ENCODE measurements at regions not wholly inside any gene's neighbourhood (a gene's known extent, or its start where the extent isn't known, plus 50 kb on each side); places are given as distances from the start of the nearest gene placed in this dataset.

- DNase-seq (ENCODE audit: extremely low read depth, insufficient read length), result no peak
- TF ChIP-seq CTCF (IDR thresholded peaks at IDR 0.05; ENCODE audit: insufficient read depth, low read length, poor library complexity, severe bottlenecking), result no peak
- Histone ChIP-seq H3K36me3 (ENCODE audit: control insufficient read depth, insufficient read depth, low read length) (no peaks in the 10 kb centered on the region), H3K4me3 (replicated peaks; ENCODE audit: low read depth, low read length) (no peak overlapping the region), H3K27me3 (replicated peaks; ENCODE audit: control insufficient read depth, insufficient read depth, low read length) (no peaks in the 10 kb centered on the region; the same call in none of the 2 replicates)
Observed at GRCh38 chr10:132471125-132471451, 66.5 kb upstream of the INPP5A start.

DNA sequence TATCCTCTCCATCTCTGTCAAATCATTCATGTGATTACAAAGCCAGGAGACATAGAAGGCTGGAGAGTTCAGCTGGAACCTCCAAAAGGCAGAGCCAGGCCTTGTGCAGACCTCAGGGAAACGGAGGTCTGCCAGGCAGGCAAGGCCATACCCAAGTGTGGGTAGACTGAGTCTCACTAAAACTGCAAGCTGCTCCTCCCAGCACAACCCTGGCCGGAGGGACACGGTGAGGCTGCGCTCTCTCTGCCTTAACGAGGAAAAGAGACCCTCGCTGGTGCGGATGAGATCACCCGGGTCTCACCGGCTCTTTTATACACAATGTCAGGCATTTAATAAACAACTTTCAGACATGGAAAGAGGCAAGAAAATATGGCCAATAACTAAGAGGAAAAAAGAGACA lies 66.1 kb upstream of the INPP5A start:
- TF ChIP-seq CTCF (IDR thresholded peaks at IDR 0.05; ENCODE audit: insufficient read depth, low read length, poor library complexity, severe bottlenecking), result no peak

GRCh38 chr10:132475086-132475485 lies 62.5 kb upstream of the INPP5A start:
- no peak overlapping the region for H3K4me3 ChIP-seq (replicated peaks; ENCODE audit: low read depth, low read length)
- H3K27me3 ChIP-seq (replicated peaks; ENCODE audit: control insufficient read depth, insufficient read depth, low read length), result no peaks in the 10 kb centered on the region; the same call in none of the 2 replicates
- no peaks in the 10 kb centered on the region for H3K36me3 ChIP-seq (ENCODE audit: control insufficient read depth, insufficient read depth, low read length)
- TF ChIP-seq CTCF (IDR thresholded peaks at IDR 0.05; ENCODE audit: insufficient read depth, low read length, poor library complexity, severe bottlenecking), result no peak
- no peak for DNase-seq (ENCODE audit: extremely low read depth, insufficient read length)

More for the DNA sequence above, 66.1 kb upstream of the INPP5A start:
- Histone ChIP-seq H3K27me3 (replicated peaks; ENCODE audit: control insufficient read depth, insufficient read depth, low read length) (no peaks in the 10 kb centered on the region; the same call in 1 of the 2 replicates), H3K4me3 (replicated peaks; ENCODE audit: low read depth, low read length) (no peak overlapping the region), H3K36me3 (ENCODE audit: control insufficient read depth, insufficient read depth, low read length) (no peaks in the 10 kb centered on the region)
- DNase-seq (ENCODE audit: extremely low read depth, insufficient read length), result no peak

DNA sequence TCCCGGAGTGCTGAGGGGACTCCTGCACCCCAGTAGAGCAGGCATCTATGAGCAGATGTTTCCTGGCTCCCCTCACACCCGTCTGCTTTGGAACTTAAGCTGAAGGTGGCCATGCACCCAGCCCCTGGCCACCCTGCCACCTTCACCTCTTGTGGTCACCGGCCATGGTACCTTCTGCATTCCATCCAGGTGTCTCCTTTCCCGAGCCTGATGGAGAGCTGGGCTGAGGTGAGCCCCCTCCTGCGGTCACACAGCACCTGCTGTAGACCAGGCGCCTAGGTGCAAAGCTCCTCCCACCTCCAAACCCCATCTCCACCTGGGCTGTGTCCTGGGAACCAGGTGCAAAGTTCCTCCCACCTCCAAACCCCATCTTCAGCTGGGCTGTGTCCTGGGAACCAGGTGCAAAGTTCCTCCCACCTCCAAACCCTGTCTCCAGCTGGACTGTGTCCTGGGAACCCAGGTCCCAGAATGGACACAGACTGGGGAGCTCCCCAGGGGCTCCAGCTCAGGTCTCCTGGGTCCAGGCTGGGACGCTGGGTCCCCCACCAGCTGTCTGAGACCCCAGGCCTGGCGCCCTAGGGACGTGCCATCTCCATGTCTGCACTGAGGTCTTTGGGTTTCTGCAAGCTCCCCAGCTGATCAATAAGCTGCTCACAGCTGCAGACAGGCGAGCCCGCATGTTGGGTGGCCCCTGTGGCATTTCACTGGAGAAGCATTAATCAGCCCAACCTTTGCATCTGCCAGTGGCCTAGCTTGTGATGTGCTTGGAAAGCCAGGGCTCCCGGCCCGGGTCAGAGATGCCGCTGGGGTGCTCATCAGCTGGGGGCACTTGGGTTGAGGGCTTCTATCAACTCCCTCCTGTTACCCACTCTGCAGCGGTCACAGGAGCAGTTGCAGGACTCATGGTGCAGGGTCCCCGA lies 61.2 kb upstream of the INPP5A start:
- no peaks in the 10 kb centered on the region for H3K36me3 ChIP-seq (ENCODE audit: control insufficient read depth, insufficient read depth, low read length)
- peaks cover 1% of the 10 kb centered on the region for H3K27me3 ChIP-seq (replicated peaks; ENCODE audit: control insufficient read depth, insufficient read depth, low read length)
- DNase-seq (ENCODE audit: extremely low read depth, insufficient read length), result no peak

GRCh38 chr10:132477066-132477397 lies 60.6 kb upstream of the INPP5A start:
- Histone ChIP-seq H3K4me3 (replicated peaks; ENCODE audit: low read depth, low read length) (no peak overlapping the region), H3K27me3 (replicated peaks; ENCODE audit: control insufficient read depth, insufficient read depth, low read length) (peaks cover 1% of the 10 kb centered on the region), H3K36me3 (ENCODE audit: control insufficient read depth, insufficient read depth, low read length) (no peaks in the 10 kb centered on the region)
- TF ChIP-seq CTCF (IDR thresholded peaks at IDR 0.05; ENCODE audit: insufficient read depth, low read length, poor library complexity, severe bottlenecking), result no peak
- no peak for DNase-seq (ENCODE audit: extremely low read depth, insufficient read length)

More for the DNA sequence above, 61.2 kb upstream of the INPP5A start:
- no peak for TF ChIP-seq CTCF (IDR thresholded peaks at IDR 0.05; ENCODE audit: insufficient read depth, low read length, poor library complexity, severe bottlenecking)
- H3K4me3 ChIP-seq (replicated peaks; ENCODE audit: low read depth, low read length), result no peak overlapping the region

Data from GM06990 (cell line).